ENCODE measurements at regions not wholly inside any gene's neighbourhood (a gene's known extent, or its start where the extent isn't known, plus 50 kb on each side); places are given as distances from the start of the nearest gene placed in this dataset.

- Mint-ChIP-seq H3K9me3 (peaks cover 0 to 3% (median 0%) of the 10 kb centered on the region in 7 donors), H3K27ac (no peak overlapping the region), H3K36me3 (no peaks in the 10 kb centered on the region), H3K4me1 (no peaks in the 10 kb centered on the region), H3K27me3 (peaks cover 0 to 3% (median 0%) of the 10 kb centered on the region in 3 donors), H3K4me3 (no peak overlapping the region)
- ATAC-seq (ENCODE audit: low read depth in 2 of 2) (no peak), DNase-seq (no peak)
These were observed 602.2 kb downstream of the NYAP2 start for GRCh38 chr2:226001716-226002115.

DNA sequence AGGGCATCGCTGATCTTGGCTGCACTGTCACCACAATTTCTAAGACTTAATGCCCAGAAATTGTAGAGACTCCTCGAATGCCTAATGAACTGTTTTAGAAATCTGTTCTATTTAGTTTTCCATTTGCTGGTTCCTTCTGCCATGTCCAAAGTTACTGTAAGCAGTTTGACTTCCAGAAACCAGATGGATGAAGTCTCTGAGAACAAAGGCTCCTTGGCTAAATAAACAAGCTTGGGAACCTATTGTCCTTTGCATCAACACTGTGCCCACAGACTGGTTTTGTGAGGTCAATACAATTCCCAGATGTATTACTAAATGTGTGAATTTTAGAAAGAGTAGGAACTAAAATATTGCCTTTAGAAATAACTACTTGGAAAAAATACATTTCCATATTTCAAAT lies 600.2 kb downstream of the NYAP2 start:
- Mint-ChIP-seq H3K4me3 (no peak overlapping the region), H3K9me3 (no peaks in the 10 kb centered on the region), H3K36me3 (no peaks in the 10 kb centered on the region), H3K4me1 (no peaks in the 10 kb centered on the region), H3K27me3 (no peaks in the 10 kb centered on the region), H3K27ac (no peak overlapping the region)
- no peak for DNase-seq
- no peak for ATAC-seq (ENCODE audit: low read depth in 2 of 2)

- ATAC-seq (ENCODE audit: low read depth in 2 of 2) = no peak
- H3K4me3 Mint-ChIP-seq = no peak overlapping the region
- no peaks in the 10 kb centered on the region for H3K4me1 Mint-ChIP-seq
- no peak overlapping the region for H3K27ac Mint-ChIP-seq
- no peaks in the 10 kb centered on the region for H3K36me3 Mint-ChIP-seq
- no peaks in the 10 kb centered on the region for H3K27me3 Mint-ChIP-seq
- peaks cover 0 to under 1% (median 0%) of the 10 kb centered on the region in 7 donors for H3K9me3 Mint-ChIP-seq
- DNase-seq = no peak
These were observed 599.1 kb downstream of the NYAP2 start for GRCh38 chr2:225998653-225999052.

DNA sequence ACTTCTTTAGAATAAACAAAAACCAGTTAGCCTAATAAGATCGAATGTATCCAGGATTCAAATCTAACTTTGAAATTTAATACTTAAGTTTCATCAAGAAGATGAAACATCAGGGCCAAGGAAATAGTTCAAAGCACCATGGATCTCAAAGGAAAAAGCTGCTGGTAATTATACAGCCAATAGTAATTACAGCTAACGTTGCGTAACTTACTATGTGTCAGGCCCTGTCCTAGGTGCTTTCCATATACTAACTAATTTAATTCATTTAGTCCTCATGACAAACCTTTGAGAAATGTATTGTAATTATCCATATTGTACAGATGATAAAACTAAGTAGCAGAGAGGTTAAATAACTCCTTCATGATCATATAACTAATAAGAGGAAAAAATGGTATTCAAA lies 598.6 kb downstream of the NYAP2 start:
- H3K9me3 Mint-ChIP-seq = peaks cover 0 to 5% (median 0%) of the 10 kb centered on the region in 7 donors
- H3K4me1 Mint-ChIP-seq = no peaks in the 10 kb centered on the region
- H3K4me3 Mint-ChIP-seq = no peak overlapping the region
- H3K27me3 Mint-ChIP-seq = no peaks in the 10 kb centered on the region
- no peaks in the 10 kb centered on the region for H3K36me3 Mint-ChIP-seq
- ATAC-seq (ENCODE audit: low read depth in 2 of 2) (no peak), DNase-seq (no peak)
- H3K27ac Mint-ChIP-seq = no peak overlapping the region

DNA sequence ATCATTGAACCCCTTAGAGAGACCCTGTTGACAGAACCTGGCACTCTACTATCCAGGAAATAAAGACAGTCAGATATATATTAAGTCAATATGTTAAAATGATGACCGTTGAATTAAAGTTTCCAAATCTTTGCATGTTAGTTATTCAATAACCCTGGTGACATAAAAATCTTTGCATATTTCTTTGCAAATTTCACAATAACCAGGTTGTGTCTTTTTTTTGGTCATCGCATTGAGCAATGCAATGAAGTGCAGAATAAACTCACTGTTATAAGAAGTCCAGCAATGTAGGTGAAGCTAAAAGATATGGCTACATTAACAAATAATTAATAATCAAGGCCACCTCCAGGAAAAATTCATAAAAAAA lies 596.9 kb downstream of the NYAP2 start:
- H3K27ac Mint-ChIP-seq = no peak overlapping the region
- H3K27me3 Mint-ChIP-seq = no peaks in the 10 kb centered on the region
- no peaks in the 10 kb centered on the region for H3K36me3 Mint-ChIP-seq
- DNase-seq (no peak), ATAC-seq (ENCODE audit: low read depth in 2 of 2) (no peak)
- no peaks in the 10 kb centered on the region for H3K4me1 Mint-ChIP-seq
- H3K4me3 Mint-ChIP-seq = no peak overlapping the region
- H3K9me3 Mint-ChIP-seq = peaks cover 0 to 5% (median 0%) of the 10 kb centered on the region in 7 donors

GRCh38 chr2:225995796-225996461 lies 596.4 kb downstream of the NYAP2 start:
- Mint-ChIP-seq H3K27me3 (no peaks in the 10 kb centered on the region), H3K9me3 (peaks cover 0 to 5% (median 0%) of the 10 kb centered on the region in 7 donors), H3K4me1 (no peaks in the 10 kb centered on the region), H3K27ac (no peak overlapping the region), H3K36me3 (no peaks in the 10 kb centered on the region), H3K4me3 (no peak overlapping the region)
- ATAC-seq (ENCODE audit: low read depth in 2 of 2) (no peak), DNase-seq (no peak)

DNA sequence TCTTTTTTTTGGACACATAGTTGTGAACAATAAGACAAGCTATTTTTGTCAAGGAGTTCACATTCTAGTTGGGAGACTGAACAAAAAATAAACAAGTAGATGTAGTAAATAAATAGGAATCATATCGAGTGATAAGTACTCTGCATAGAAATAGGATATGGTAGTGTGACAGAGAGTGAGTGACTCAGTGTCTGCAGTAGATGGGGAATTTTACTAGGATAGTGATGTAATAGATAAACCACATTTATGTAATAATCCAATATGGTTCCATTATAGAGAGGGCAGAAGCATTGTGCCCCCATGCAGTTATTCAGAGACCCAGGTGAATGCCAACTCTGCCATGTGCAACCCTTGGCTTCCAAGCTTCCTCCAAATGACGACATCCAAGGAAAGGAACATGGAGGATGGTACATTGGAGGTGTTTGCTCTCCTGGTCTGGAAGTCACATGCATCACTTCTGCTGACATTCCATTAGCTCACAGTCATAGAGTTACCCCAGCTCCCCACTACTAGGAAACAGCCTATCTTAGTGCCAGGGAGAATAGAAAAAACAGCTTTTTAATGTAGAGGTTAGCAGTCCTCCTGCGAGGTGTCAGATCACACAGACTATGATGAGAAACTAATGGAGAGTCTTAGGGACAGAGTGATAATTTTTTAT lies 595.4 kb downstream of the NYAP2 start:
- Mint-ChIP-seq H3K36me3 (no peaks in the 10 kb centered on the region), H3K27ac (no peak overlapping the region), H3K4me1 (no peaks in the 10 kb centered on the region), H3K4me3 (no peak overlapping the region), H3K27me3 (no peaks in the 10 kb centered on the region), H3K9me3 (peaks cover 0 to 5% (median 0%) of the 10 kb centered on the region in 7 donors)
- ATAC-seq (ENCODE audit: low read depth in 2 of 2) (no peak), DNase-seq (no peak)

GRCh38 chr2:225993430-225993829 lies 593.9 kb downstream of the NYAP2 start:
- Mint-ChIP-seq H3K27ac (no peak overlapping the region), H3K4me3 (no peak overlapping the region), H3K9me3 (peaks cover 0 to 5% (median 0%) of the 10 kb centered on the region in 7 donors), H3K4me1 (no peaks in the 10 kb centered on the region), H3K36me3 (no peaks in the 10 kb centered on the region), H3K27me3 (no peaks in the 10 kb centered on the region)
- no peak for ATAC-seq (ENCODE audit: low read depth in 2 of 2)
- no peak for DNase-seq

DNA sequence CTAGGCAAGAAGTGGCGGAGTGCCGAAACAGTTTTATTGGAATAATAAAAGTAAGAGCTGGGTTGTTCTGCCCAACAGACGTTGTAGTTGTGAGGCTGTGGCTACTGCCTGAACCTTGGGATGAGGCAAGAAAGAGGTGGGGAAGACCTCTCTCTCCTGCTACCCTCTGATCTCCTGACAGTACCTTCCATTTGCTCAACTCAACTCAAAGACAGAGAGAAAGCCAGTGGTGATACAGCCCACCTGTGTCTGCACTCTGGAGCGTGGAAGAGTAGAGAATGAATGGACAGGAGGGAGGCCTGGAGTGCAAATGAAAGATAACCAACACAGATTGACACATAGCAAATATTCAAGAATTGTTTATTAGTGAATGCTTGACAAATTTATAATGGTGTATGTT lies 590.3 kb downstream of the NYAP2 start:
- DNase-seq = no peak
- no peaks in the 10 kb centered on the region for H3K36me3 Mint-ChIP-seq
- no peak overlapping the region for H3K4me3 Mint-ChIP-seq
- peak overlapping the region in 1 of 6 donors; percentile 39 for H3K27ac Mint-ChIP-seq
- peaks cover 0 to 5% (median 0%) of the 10 kb centered on the region in 7 donors for H3K9me3 Mint-ChIP-seq
- no peak for ATAC-seq (ENCODE audit: low read depth in 2 of 2)
- H3K27me3 Mint-ChIP-seq = no peaks in the 10 kb centered on the region
- no peaks in the 10 kb centered on the region for H3K4me1 Mint-ChIP-seq

- no peak overlapping the region for H3K27ac Mint-ChIP-seq
These were observed 580.9 kb downstream of the NYAP2 start for GRCh38 chr2:225980372-225980771.

GRCh38 chr2:225971433-225971832 lies 571.9 kb downstream of the NYAP2 start:
- Mint-ChIP-seq H3K27me3 (no peaks in the 10 kb centered on the region), H3K27ac (peak overlapping the region in 1 of 6 donors; percentile 36), H3K4me1 (no peaks in the 10 kb centered on the region), H3K36me3 (no peaks in the 10 kb centered on the region), H3K9me3 (peaks cover 3 to 13% (median 8%) of the 10 kb centered on the region in 7 donors), H3K4me3 (no peak overlapping the region)
- DNase-seq (no peak), ATAC-seq (ENCODE audit: low read depth in 2 of 2) (no peak)

More at GRCh38 chr2:225980372-225980771, 580.9 kb downstream of the NYAP2 start:
- no peaks in the 10 kb centered on the region for H3K4me1 Mint-ChIP-seq
- no peak overlapping the region for H3K4me3 Mint-ChIP-seq
- H3K9me3 Mint-ChIP-seq = peaks cover 0 to 4% (median 2%) of the 10 kb centered on the region in 7 donors
- H3K27me3 Mint-ChIP-seq = no peaks in the 10 kb centered on the region
- no peak for ATAC-seq (ENCODE audit: low read depth in 2 of 2)
- H3K36me3 Mint-ChIP-seq = no peaks in the 10 kb centered on the region
- no peak for DNase-seq

GRCh38 chr2:225948903-225949302 lies 549.4 kb downstream of the NYAP2 start:
- H3K9me3 Mint-ChIP-seq = peaks cover 0 to 36% (median 26%) of the 10 kb centered on the region in 7 donors
- no peaks in the 10 kb centered on the region for H3K27me3 Mint-ChIP-seq
- no peaks in the 10 kb centered on the region for H3K4me1 Mint-ChIP-seq
- no peak overlapping the region for H3K4me3 Mint-ChIP-seq
- peaks cover 0 to 10% of the 10 kb centered on the region in 2 donors for H3K36me3 Mint-ChIP-seq
- no peak overlapping the region for H3K27ac Mint-ChIP-seq
- ATAC-seq (ENCODE audit: low read depth in 2 of 2) (no peak), DNase-seq (no peak)

DNA sequence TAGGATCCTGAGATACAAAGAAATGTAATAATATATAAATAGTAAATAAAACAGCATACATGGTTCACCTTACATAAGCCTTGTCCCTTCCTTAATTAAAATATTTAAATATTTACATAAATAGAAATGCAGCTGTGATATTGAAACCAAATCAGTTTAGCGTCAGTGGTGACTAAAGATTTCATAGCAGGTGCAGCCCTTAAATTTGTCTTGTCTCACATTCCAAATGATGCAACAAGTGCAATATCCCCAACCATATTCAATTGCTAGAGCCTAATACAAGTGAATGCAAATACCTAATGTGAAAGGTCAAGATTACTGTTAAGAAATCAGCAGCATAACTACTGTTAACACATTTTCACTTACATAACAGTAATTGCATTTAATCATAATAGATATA lies 539.5 kb downstream of the NYAP2 start:
- Mint-ChIP-seq H3K4me3 (no peak overlapping the region), H3K4me1 (no peaks in the 10 kb centered on the region), H3K27me3 (peaks cover 0 to 8% (median 5%) of the 10 kb centered on the region in 3 donors), H3K36me3 (no peaks in the 10 kb centered on the region), H3K27ac (no peak overlapping the region), H3K9me3 (peaks cover 0 to 4% (median 2%) of the 10 kb centered on the region in 7 donors)
- ATAC-seq (ENCODE audit: low read depth in 2 of 2) = no peak
- DNase-seq = no peak

DNA sequence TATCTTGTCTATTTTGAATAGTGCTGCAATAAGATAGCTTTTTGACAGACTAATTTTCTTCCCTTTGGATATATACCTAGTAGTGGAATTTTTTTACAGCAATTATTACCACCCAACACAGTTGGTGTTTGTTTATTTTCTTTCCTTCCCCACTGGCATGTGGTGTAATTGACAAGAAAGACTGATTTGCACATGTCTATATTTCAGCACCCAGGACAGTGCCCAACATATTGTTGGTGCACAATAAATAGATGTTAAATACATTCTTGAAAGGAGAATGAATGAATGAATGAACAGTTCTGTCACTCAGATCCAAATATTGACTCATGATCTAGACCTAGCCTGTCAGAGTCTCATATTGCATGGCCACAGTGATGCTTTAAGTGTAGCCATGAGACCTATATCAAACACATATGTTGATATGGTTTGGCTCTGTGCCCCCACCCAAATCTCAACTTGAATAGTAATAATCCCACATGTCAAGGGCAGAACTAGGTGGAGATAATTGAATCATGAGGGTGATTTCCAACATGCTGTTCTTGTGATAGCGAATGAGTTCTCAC lies 538.2 kb downstream of the NYAP2 start:
- DNase-seq (no peak), ATAC-seq (ENCODE audit: low read depth in 2 of 2) (no peak)
- no peak overlapping the region for H3K4me3 Mint-ChIP-seq
- no peak overlapping the region for H3K27ac Mint-ChIP-seq
- H3K4me1 Mint-ChIP-seq = no peaks in the 10 kb centered on the region
- peaks cover 0 to 5% (median 2%) of the 10 kb centered on the region in 7 donors for H3K9me3 Mint-ChIP-seq
- H3K27me3 Mint-ChIP-seq = peaks cover 0 to 8% (median 5%) of the 10 kb centered on the region in 3 donors
- H3K36me3 Mint-ChIP-seq = no peaks in the 10 kb centered on the region

Data from naive B cell (primary cell).